HCT116 (cell line): ENCODE measurements at regions not wholly inside any gene's neighbourhood (a gene's known extent, or its start where the extent isn't known, plus 50 kb on each side); places are given as distances from the start of the nearest gene placed in this dataset.

Experiments
- CTCF ChIP-seq, 3 experiments: fragments of 200-600 bp in 1 of 3; sonication (generic) in 1 of 3; IDR thresholded peaks in 2 of 3; conservative IDR thresholded peaks in 1 of 3; 2 replicates each; pipeline ENCODE4 v1.5.1; 2012 to 2017; ENCODE audit warnings: low read depth in 2 of 3, low read length in 2 of 3, antibody characterized with exemption in 1 of 3, borderline replicate concordance in 1 of 3, control low read depth in 1 of 3, mild to moderate bottlenecking in 1 of 3, mixed read lengths in 1 of 3, mixed run types in 1 of 3, moderate library complexity in 1 of 3; ENCODE audit not compliant: insufficient read depth in 1 of 3
- ELF1 ChIP-seq: IDR thresholded peaks from 2 replicates; pipeline ENCODE4 v1.6.1; 2012; ENCODE audit warnings: low read depth, borderline replicate concordance
- EZH2 ChIP-seq: fragments of 200-600 bp; sonication (generic); IDR thresholded peaks from 2 replicates; pipeline ENCODE4 v1.6.1; 2017; ENCODE audit warnings: antibody characterized with exemption, mixed run types
- MAX ChIP-seq: IDR thresholded peaks from 2 replicates; pipeline ENCODE4 v1.6.1; 2012
- POLR2A ChIP-seq: IDR thresholded peaks from 2 replicates; pipeline ENCODE4 v1.7.0; 2011; ENCODE audit warnings: borderline replicate concordance; ENCODE audit not compliant: insufficient read depth, insufficient read length; ENCODE audit errors: extremely low read depth
- POLR2AphosphoS5 ChIP-seq: IDR thresholded peaks from 2 replicates; pipeline ENCODE4 v1.6.1; 2011; ENCODE audit warnings: mild to moderate bottlenecking, low read depth, low read length, moderate library complexity
- RAD21 ChIP-seq: IDR thresholded peaks from 2 replicates; pipeline ENCODE4 v1.6.1; 2012; ENCODE audit warnings: low read depth, mild to moderate bottlenecking
- REST ChIP-seq: IDR thresholded peaks from 2 replicates; pipeline ENCODE4 v1.6.1; 2012; ENCODE audit warnings: low read depth
- SP1 ChIP-seq: IDR thresholded peaks from 2 replicates; pipeline ENCODE4 v1.6.1; 2012; ENCODE audit warnings: low read depth
- SRF ChIP-seq: IDR thresholded peaks from 2 replicates; pipeline ENCODE4 v1.6.1; 2012; ENCODE audit warnings: low read depth
- YY1 ChIP-seq: IDR thresholded peaks from 2 replicates; pipeline ENCODE4 v1.6.1; 2011; ENCODE audit warnings: low read length, low read depth, moderate library complexity, mild to moderate bottlenecking; ENCODE audit not compliant: insufficient replicate concordance; ENCODE audit errors: extremely low read depth
- ZNF274 ChIP-seq: fragments of 200-500 bp; sonication (Bioruptor generic); IDR thresholded peaks from 2 replicates; pipeline ENCODE4 v1.6.1; 2014; ENCODE audit warnings: mild to moderate bottlenecking, low read depth, low read length, inconsistent platforms

- TF ChIP-seq POLR2A (no peak), SRF (no peak), ZNF274 (no peak), CTCF (IDR thresholded peaks at IDR 0.05 in 2 of 3, conservative IDR thresholded peaks at IDR 0.05 in 1 of 3; ENCODE audit: borderline replicate concordance in 1 of 3, insufficient read depth in 1 of 3, low read depth in 2 of 3, low read length in 2 of 3) (no peak), REST (no peak), RAD21 (no peak), MAX (no peak), EZH2 (no peak), POLR2AphosphoS5 (no peak), SP1 (no peak), ELF1 (no peak), YY1 (no peak)
Measured at GRCh38 chr2:78779761-78780160, 245.7 kb upstream of the REG3G start.
